Superior temporal gyrus (tissue), 1 donor: ENCODE measurements at regions not wholly inside any gene's neighbourhood (a gene's known extent, or its start where the extent isn't known, plus 50 kb on each side); places are given as distances from the start of the nearest gene placed in this dataset.

Source experiments
- DNase-seq: peaks from one replicate; pipeline ENCODE4 v3.0.0-alpha.2; 2016; ENCODE audit errors: extremely low spot score

DNA sequence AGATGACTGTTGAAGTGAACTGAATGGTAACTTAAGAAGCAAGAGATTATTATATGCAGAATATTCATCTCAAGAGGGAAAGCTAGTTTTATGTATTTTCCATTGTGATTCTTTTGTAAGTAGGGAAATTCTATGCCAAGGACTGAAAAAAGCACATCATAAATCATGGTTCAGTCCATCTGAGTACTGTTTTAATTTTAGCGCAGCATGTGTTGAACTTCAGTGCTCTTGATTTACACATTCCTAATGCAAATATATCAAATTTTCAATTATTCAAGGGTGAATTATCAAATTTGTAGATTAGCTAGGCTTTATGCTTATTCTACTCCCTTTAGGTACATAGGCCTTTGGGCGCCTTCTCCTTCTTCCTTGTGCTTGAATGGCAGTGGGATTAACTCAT, 50.3 kb upstream of the TCF12 start:
- DNase-seq = no peak

DNA sequence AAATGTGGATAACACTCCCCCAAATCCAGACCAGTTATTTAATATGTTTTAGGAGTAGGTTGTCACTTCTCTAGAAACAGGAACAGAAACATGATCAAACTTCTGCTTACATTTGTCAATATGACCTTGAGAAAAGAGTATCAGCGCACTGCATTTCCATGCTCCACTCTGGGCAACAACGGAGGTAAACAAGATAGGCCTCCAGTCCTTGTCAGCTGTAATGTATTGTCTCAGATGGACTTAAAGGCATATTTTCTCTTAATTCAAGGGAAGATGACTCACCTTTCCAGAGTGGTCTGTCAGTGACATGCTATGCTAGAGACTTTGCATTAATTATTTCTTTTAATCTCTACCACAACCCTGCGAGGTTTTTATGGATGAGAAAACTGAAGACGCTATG, 51.6 kb upstream of the TCF12 start:
- DNase-seq = no peak

DNA sequence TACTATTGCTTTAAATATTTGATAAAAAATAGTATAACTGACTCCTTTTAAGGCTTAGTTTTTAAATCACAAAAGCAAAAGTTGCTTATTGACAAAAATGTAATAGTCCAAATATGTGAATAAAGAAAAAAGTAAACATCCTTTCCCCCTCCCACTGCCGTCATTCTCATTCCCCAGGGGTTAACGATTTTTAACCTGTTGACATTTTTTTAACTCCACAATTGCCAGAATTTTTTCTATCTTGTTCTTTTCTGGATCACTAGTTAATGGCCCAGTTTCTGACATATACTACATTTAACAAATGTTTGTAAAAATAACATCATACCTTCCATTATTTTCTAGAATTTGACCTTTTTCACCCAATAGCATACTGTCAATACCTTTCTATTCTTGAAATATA, 60.6 kb upstream of the TCF12 start:
- no peak for DNase-seq

GRCh38 chr15:56856934-56857333, 61.5 kb upstream of the TCF12 start:
- DNase-seq = no peak

GRCh38 chr15:56844892-56845291, 73.6 kb upstream of the TCF12 start:
- DNase-seq = no peak

- DNase-seq = no peak
Observed at GRCh38 chr15:56844471-56844870, 74.0 kb upstream of the TCF12 start.

DNA sequence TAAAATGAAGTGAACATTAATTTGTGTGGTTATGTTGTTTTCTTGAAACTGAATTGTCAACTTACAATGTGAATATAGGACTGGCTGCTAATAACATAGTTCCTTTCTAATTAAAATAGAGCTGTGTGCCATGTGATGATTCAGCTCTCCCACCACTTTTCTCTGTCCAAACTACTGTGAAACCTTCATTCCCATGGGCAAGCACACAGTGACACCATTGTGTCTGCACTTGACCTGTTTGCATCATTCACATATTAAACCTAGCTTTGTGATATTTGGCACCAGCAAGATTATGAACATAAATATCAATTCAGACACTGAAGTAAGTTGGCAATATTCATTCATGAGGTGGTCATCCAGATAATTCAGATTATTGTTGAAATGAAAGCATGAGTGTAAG, 78.8 kb upstream of the TCF12 start:
- no peak for DNase-seq

- no peak for DNase-seq
Observed at GRCh38 chr15:56839099-56839498, 79.3 kb upstream of the TCF12 start.

- DNase-seq = no peak
Observed at GRCh38 chr15:56838085-56838484, 80.4 kb upstream of the TCF12 start.

- DNase-seq = no peak
Observed at GRCh38 chr15:56837273-56837672, 81.2 kb upstream of the TCF12 start.

GRCh38 chr15:56835718-56836171, 82.7 kb upstream of the TCF12 start:
- DNase-seq = peak; percentile 78

DNA sequence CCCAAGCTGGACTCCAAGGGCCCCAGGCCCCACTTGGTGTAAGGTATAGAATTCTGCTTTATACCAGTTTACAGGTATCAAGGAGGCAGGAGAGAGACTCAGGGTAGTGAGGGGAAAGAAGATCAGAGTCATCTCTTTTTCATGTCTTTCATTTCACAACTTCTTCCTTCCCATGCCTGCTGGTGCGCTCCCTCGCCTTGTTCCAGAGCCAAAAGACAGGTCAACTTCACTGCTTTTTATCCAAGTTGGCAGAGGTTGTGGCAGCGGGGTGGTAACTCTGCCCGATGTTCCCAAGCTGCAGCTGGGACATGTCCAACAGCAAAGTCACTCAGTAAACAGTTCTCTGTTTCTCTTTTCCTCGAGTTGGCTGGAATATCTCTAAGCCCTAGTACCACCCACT, 86.3 kb upstream of the TCF12 start:
- DNase-seq = peak; percentile 72

- DNase-seq = peak; percentile 24
Observed at GRCh38 chr15:56831467-56832005, 86.9 kb upstream of the TCF12 start.

DNA sequence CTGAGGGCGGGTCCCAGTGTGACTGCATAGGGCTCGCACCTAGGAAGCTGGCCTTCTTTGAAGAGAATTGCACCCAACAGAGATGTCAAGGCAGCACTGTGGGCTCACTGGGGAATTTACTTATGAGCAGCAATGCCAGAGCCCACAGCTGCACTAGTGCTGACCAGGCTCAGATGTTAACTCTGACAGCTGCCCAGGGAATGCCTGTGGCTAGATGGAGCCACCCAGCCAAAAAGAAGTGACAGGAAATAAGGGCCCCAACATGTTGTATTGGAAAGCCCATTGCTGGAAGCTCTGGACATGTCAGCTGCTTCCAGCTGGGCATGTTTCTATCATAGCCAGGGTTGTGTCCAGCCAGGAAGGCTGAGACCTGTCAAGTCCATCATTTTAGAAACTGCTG, 90.9 kb upstream of the ZNF280D start:
- DNase-seq = no peak

DNA sequence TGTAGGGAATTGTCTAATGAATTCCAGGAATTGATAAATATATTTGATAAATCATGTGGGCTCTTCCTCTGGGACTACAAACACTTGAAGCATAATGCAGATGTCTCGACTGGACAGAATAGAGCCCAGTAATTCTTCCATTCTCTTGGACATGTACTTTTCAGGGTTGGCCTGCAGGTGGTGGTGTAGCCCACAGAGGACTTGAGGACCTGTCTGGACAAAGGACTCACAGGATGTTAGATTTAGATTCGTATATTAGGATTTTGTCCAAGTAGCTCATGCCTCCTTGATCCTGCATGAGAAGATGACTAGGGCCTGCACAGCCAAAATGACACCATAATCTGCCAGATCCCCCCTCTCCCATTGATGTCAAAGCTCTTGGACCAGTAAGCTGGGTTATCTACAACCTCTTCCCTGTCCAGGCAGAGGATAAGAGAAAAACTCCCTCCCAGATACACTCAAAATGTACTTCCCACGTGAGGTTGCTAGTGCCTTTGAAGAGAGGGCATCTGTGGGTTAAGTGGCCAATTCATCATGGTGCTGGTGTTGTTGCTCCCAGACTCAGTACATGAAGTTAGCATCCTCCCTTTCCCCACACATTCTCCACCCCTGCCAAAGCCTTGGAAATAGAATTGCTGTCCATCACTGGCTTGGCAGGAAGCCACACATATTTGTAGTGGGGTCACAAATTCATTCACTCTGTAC, 88.6 kb upstream of the ZNF280D start:
- peak; percentile 76 for DNase-seq

DNA sequence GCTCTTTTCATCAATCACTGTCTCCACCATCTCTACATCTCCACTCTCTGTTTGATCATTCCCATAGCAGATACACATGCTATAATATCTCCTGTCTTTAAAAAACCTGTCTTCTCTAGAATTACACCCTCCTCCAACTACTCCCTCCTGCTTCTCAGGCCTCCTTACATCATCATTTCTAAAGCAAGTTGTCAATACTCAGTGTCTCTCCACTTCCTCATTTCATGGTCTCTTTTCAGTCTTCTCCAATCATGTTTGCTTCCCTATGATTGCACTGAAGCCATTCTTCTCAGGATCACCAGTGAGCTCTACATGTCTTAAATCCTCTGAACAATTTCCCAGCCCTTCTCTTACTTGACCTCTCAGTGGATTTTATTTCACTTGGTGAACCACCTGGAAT, 87.0 kb upstream of the ZNF280D start:
- no peak for DNase-seq

DNA sequence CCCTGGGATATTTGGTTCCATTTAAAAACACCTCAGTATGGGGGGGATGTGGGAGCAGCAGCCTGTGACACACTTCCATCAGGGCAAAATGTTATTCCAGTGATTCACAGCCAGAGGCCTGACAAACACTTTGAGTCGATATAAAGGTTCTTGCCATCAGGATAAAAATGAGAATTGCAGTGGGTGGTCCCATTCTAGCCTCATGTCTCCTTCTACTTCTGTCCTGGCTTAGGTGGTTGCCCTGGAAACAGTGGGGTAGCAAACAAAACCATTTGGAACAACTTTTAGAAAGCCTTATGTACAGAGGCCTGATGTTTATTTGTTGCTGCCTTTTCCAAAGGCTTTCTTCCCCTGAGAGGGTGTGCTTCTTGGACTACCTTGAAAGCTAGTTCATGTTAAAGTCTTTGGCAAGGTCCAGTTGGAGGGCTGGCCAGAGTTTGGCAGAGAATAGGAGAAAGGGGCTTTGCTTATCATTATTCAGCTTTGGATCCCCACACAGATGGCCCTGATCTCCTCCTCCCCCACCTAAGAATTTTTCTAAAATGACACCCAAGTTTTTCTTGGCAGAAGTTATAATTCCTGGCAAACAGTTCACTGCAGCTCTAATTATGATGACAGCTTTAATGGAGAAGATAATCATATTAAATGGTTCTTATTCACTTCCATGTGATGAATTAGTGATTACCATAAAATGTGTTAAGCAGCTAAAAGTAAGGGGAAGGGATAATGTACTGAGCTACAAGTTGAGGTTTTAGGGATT, 84.2 kb upstream of the ZNF280D start:
- no peak for DNase-seq

GRCh38 chr15:56816781-56817180, 83.5 kb upstream of the ZNF280D start:
- DNase-seq = no peak

DNA sequence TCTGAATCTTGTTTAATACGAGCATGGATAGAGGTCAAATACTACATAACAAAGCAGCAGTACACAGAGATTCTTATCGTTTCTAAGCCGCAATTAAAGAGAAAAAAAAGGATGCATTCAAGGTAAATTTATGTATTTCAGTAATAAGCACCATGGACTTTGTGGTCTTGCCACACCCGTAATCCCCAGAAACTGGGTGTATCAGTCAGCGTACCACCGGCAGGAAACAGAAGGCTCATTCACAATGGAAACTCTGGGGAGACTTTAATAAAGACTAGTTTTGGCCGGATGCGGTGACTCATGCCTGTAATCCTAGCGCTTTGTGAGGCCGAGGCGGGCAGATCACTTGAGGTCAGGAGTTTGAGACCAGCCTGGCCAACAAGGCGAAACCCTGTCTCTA, 81.9 kb upstream of the ZNF280D start:
- no peak for DNase-seq

DNA sequence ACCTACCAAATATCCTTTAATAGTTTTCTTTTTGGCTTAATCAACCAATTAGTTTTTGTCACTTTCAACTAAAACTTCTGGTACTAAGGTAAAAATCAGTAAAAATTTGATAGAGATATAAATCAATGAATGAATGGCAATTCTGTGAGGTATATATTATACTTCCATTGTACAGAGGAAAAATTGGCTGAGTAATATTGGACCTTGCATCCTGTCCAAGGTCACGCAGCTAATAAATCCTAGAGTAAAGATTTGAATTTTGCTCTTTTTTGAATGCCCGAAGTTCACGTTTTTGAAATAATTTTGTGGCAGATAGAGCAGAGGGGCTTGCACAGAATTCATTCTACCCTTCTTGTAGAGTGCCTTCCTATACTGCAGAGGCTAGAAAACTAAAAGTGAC, 81.1 kb upstream of the ZNF280D start:
- DNase-seq = no peak

DNA sequence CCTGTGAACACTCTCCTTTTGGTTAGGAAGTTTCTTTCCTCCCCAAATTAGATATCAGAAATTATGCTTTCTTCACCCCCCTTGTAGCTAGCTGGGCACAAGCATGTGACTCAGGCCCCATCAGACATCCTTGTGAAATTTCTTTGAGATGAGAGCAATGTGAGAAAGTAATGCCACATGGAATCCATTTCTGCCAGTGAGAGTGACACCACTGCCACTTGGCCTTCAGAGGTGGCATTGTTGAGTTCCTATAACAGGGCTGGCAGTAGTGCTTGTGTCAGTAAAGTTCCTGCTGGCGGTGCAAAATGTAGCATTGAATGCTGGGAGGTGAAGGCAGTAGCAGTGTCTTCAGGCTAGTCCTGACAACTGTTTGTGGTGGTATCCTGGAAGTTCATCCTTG, 80.7 kb upstream of the ZNF280D start:
- DNase-seq = no peak

DNA sequence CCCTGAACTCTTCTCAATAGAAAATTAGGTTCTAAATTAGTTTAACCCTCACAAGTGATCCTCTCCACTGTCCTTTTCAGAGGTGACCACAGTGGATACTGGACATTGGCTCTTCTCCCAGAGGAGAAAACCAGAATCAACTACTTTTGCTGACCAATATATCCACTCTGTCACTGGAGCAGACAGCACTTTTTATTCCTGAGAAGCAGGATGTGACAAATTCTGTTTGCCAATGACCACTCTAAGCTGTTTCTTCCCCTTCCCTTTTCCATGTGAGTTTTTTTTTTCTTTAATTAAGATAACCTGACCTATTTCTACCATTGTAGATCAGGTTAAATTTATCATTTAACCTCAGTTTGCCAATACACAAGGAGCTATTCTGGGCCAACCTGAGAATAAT, 79.7 kb upstream of the ZNF280D start:
- no peak for DNase-seq

GRCh38 chr15:56812221-56812620, 78.9 kb upstream of the ZNF280D start:
- no peak for DNase-seq
